ENCODE measurements at regions not wholly inside any gene's neighbourhood (a gene's known extent, or its start where the extent isn't known, plus 50 kb on each side); places are given as distances from the start of the nearest gene placed in this dataset.

GRCh38 chr2:60247471-60247870 lies 306.0 kb downstream of the BCL11A start:
- H3K4me3 ChIP-seq (ENCODE audit: low read length in 2 of 2), result no peak overlapping the region
- WGBS, 2 donors, result 95 to 98% methylated on average over 9 of the region's 9 CpGs
- intact Hi-C loops (cut with DNase I), result no loop called here
- DNase-seq (no peak), ATAC-seq (ENCODE audit: low FRiP score) (no peak)
- H3K27ac ChIP-seq (ENCODE audit: low read depth in 1 of 2, low read length in 2 of 2), result no peak overlapping the region
- H3K27me3 ChIP-seq (ENCODE audit: control insufficient read depth in 1 of 2, insufficient read depth in 2 of 2, low read length in 1 of 2), result no peaks in the 10 kb centered on the region
- no peaks in the 10 kb centered on the region for H3K9me3 ChIP-seq (ENCODE audit: control insufficient read depth, low read length)
- peaks cover 0 to under 1% of the 10 kb centered on the region in 2 donors for H3K4me1 ChIP-seq (ENCODE audit: control insufficient read depth in 1 of 2, insufficient read depth in 2 of 2, low read length in 2 of 2)
- no peaks in the 10 kb centered on the region for H3K36me3 ChIP-seq (ENCODE audit: control insufficient read depth in 1 of 2, insufficient read depth in 2 of 2, low read length in 1 of 2)

DNA sequence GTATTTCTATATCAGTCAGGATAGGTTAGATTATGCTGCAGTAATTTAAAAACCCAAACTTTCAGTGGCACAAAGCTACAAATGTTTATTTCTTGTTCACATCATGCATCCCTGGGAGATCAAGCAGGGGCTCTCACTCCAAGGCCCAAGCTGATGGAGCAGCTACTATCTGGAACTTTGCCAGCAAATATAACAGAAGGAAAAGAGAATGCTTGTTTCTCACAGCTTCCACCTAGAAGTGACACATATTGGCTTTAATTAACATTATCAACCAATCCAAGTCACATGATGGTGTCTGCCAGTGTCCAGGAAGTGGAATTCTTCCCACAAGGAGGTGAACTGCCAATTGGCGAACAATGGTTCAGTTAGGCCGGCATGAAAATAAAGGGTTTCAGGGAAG lies 306.9 kb downstream of the BCL11A start:
- Histone ChIP-seq H3K27me3 (ENCODE audit: control insufficient read depth in 1 of 2, insufficient read depth in 2 of 2, low read length in 1 of 2) (no peaks in the 10 kb centered on the region), H3K36me3 (ENCODE audit: control insufficient read depth in 1 of 2, insufficient read depth in 2 of 2, low read length in 1 of 2) (no peaks in the 10 kb centered on the region), H3K4me1 (ENCODE audit: control insufficient read depth in 1 of 2, insufficient read depth in 2 of 2, low read length in 2 of 2) (no peaks in the 10 kb centered on the region), H3K27ac (ENCODE audit: low read depth in 1 of 2, low read length in 2 of 2) (no peak overlapping the region), H3K4me3 (ENCODE audit: low read length in 2 of 2) (no peak overlapping the region), H3K9me3 (ENCODE audit: control insufficient read depth, low read length) (no peaks in the 10 kb centered on the region)
- 95 to 97% methylated on average over 2 of the region's 2 CpGs for WGBS, 2 donors
- intact Hi-C loops (cut with DNase I), result no loop called here
- DNase-seq (no peak), ATAC-seq (ENCODE audit: low FRiP score) (no peak)

- Histone ChIP-seq H3K4me3 (ENCODE audit: low read length in 2 of 2) (no peak overlapping the region), H3K27me3 (ENCODE audit: control insufficient read depth in 1 of 2, insufficient read depth in 2 of 2, low read length in 1 of 2) (no peaks in the 10 kb centered on the region), H3K36me3 (ENCODE audit: control insufficient read depth in 1 of 2, insufficient read depth in 2 of 2, low read length in 1 of 2) (no peaks in the 10 kb centered on the region), H3K4me1 (ENCODE audit: control insufficient read depth in 1 of 2, insufficient read depth in 2 of 2, low read length in 2 of 2) (no peaks in the 10 kb centered on the region), H3K27ac (ENCODE audit: low read depth in 1 of 2, low read length in 2 of 2) (no peak overlapping the region), H3K9me3 (ENCODE audit: control insufficient read depth, low read length) (peaks cover 2% of the 10 kb centered on the region)
- DNase-seq (no peak), ATAC-seq (ENCODE audit: low FRiP score) (no peak)
- 91 to 92% methylated on average over 6 of the region's 6 CpGs for WGBS, 2 donors
- intact Hi-C loops (cut with DNase I), result no loop called here
These were observed 319.0 kb downstream of the BCL11A start for GRCh38 chr2:60234274-60234986.

DNA sequence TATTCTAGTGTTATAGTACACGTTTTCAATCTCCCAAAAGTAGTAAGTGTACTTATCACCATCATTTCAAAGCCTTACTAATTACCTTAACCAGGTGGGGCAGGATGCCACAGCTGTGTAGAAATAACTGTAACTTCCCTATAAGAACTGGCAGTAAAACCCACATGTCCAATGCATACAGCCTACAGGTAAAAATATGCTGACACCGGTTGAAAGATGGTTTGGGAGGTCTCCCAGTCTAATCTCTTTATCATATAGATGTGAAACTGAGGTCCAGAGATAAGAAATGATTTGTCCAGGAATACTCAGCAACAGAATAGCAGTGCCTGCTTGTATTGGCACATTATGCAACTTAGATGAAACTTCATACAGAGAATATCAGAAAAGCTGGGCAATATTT lies 322.9 kb downstream of the BCL11A start:
- no peak for ATAC-seq (ENCODE audit: low FRiP score)

GRCh38 chr2:60230037-60230436 lies 323.4 kb downstream of the BCL11A start:
- Histone ChIP-seq H3K4me3 (ENCODE audit: low read length in 2 of 2) (no peak overlapping the region), H3K4me1 (ENCODE audit: control insufficient read depth in 1 of 2, insufficient read depth in 2 of 2, low read length in 2 of 2) (no peaks in the 10 kb centered on the region), H3K36me3 (ENCODE audit: control insufficient read depth in 1 of 2, insufficient read depth in 2 of 2, low read length in 1 of 2) (no peaks in the 10 kb centered on the region), H3K27ac (ENCODE audit: low read depth in 1 of 2, low read length in 2 of 2) (no peak overlapping the region), H3K9me3 (ENCODE audit: control insufficient read depth, low read length) (peaks cover 4% of the 10 kb centered on the region), H3K27me3 (ENCODE audit: control insufficient read depth in 1 of 2, insufficient read depth in 2 of 2, low read length in 1 of 2) (no peaks in the 10 kb centered on the region)
- WGBS, 2 donors, result 92 to 93% methylated on average over 6 of the region's 6 CpGs
- intact Hi-C loops (cut with DNase I), result no loop called here
- ATAC-seq (ENCODE audit: low FRiP score) (no peak), DNase-seq (no peak)

More for the DNA sequence above, 322.9 kb downstream of the BCL11A start:
- intact Hi-C loops (cut with DNase I), result no loop called here
- no peak overlapping the region for H3K4me3 ChIP-seq (ENCODE audit: low read length in 2 of 2)
- H3K4me1 ChIP-seq (ENCODE audit: control insufficient read depth in 1 of 2, insufficient read depth in 2 of 2, low read length in 2 of 2), result no peaks in the 10 kb centered on the region
- peaks cover 4% of the 10 kb centered on the region for H3K9me3 ChIP-seq (ENCODE audit: control insufficient read depth, low read length)
- no peaks in the 10 kb centered on the region for H3K36me3 ChIP-seq (ENCODE audit: control insufficient read depth in 1 of 2, insufficient read depth in 2 of 2, low read length in 1 of 2)
- H3K27ac ChIP-seq (ENCODE audit: low read depth in 1 of 2, low read length in 2 of 2), result no peak overlapping the region
- DNase-seq, result no peak
- no peaks in the 10 kb centered on the region for H3K27me3 ChIP-seq (ENCODE audit: control insufficient read depth in 1 of 2, insufficient read depth in 2 of 2, low read length in 1 of 2)
- 64 to 78% methylated on average over 2 of the region's 2 CpGs for WGBS, 2 donors

- no peaks in the 10 kb centered on the region for H3K27me3 ChIP-seq (ENCODE audit: control insufficient read depth in 1 of 2, insufficient read depth in 2 of 2, low read length in 1 of 2)
These were observed 326.5 kb downstream of the BCL11A start for GRCh38 chr2:60226943-60227342.

DNA sequence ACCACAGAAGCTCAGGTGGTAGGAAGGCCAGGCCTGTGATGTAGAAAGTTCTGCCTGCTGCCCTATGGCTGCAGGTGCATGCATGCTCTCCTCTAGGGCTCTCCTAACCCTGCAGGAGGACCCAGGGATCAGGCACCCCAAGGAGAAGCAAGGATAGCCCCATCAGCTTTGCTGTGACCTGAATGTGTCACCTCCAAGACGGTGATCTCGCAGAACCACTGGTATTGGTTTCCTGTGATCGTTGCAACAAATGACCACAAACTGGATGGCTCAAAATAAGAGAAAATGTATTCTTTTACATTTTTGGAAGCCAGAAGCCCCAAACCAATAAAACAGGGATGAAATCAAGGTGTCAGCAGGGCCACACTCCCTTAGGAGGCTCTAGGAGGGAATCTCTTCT lies 327.3 kb downstream of the BCL11A start:
- H3K4me3 ChIP-seq (ENCODE audit: low read length in 2 of 2), result no peak overlapping the region
- 96 to 100% methylated on average over 3 of the region's 3 CpGs for WGBS, 2 donors
- H3K27me3 ChIP-seq (ENCODE audit: control insufficient read depth in 1 of 2, insufficient read depth in 2 of 2, low read length in 1 of 2), result no peaks in the 10 kb centered on the region
- no peaks in the 10 kb centered on the region for H3K4me1 ChIP-seq (ENCODE audit: control insufficient read depth in 1 of 2, insufficient read depth in 2 of 2, low read length in 2 of 2)
- H3K36me3 ChIP-seq (ENCODE audit: control insufficient read depth in 1 of 2, insufficient read depth in 2 of 2, low read length in 1 of 2), result no peaks in the 10 kb centered on the region
- no peak for DNase-seq
- ATAC-seq (ENCODE audit: low FRiP score), result no peak
- H3K27ac ChIP-seq (ENCODE audit: low read depth in 1 of 2, low read length in 2 of 2), result no peak overlapping the region
- peaks cover 4% of the 10 kb centered on the region for H3K9me3 ChIP-seq (ENCODE audit: control insufficient read depth, low read length)
- intact Hi-C loops (cut with DNase I), result no loop called here

More at GRCh38 chr2:60226943-60227342, 326.5 kb downstream of the BCL11A start:
- ATAC-seq (ENCODE audit: low FRiP score), result no peak
- DNase-seq, result no peak
- 91 to 96% methylated on average over 3 of the region's 3 CpGs for WGBS, 2 donors
- Histone ChIP-seq H3K27ac (ENCODE audit: low read depth in 1 of 2, low read length in 2 of 2) (no peak overlapping the region), H3K4me3 (ENCODE audit: low read length in 2 of 2) (no peak overlapping the region), H3K36me3 (ENCODE audit: control insufficient read depth in 1 of 2, insufficient read depth in 2 of 2, low read length in 1 of 2) (no peaks in the 10 kb centered on the region), H3K9me3 (ENCODE audit: control insufficient read depth, low read length) (peaks cover 4% of the 10 kb centered on the region), H3K4me1 (ENCODE audit: control insufficient read depth in 1 of 2, insufficient read depth in 2 of 2, low read length in 2 of 2) (no peaks in the 10 kb centered on the region)
- intact Hi-C loops (cut with DNase I), result no loop called here

DNA sequence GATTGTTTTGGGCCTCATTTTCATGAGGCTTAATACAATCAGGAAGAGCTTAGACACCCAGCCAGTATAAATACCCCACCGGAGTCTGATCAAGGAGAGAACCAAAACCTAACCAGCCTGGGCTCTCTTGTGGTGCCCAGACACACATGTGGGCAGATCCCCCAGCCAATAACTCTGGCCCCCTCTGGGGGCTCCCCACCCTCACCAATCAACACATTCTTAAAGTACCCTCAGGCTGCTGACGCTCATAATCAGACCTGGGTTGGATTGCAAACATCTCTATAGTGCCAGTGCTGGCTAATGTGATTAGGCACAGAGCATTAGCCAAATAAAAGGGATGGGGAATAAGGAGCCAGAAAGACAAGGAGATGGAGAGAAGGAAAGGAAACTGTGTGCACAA lies 329.6 kb downstream of the BCL11A start:
- ATAC-seq (ENCODE audit: low FRiP score), result no peak
- no peak overlapping the region for H3K27ac ChIP-seq (ENCODE audit: low read depth in 1 of 2, low read length in 2 of 2)
- WGBS, 2 donors, result 3 to 13% methylated on average over 2 of the region's 2 CpGs

GRCh38 chr2:60221098-60221497 lies 332.4 kb downstream of the BCL11A start:
- intact Hi-C loops (cut with DNase I), result no loop called here
- Histone ChIP-seq H3K4me1 (ENCODE audit: control insufficient read depth in 1 of 2, insufficient read depth in 2 of 2, low read length in 2 of 2) (no peaks in the 10 kb centered on the region), H3K36me3 (ENCODE audit: control insufficient read depth in 1 of 2, insufficient read depth in 2 of 2, low read length in 1 of 2) (no peaks in the 10 kb centered on the region), H3K9me3 (ENCODE audit: control insufficient read depth, low read length) (no peaks in the 10 kb centered on the region), H3K4me3 (ENCODE audit: low read length in 2 of 2) (no peak overlapping the region), H3K27me3 (ENCODE audit: control insufficient read depth in 1 of 2, insufficient read depth in 2 of 2, low read length in 1 of 2) (no peaks in the 10 kb centered on the region), H3K27ac (ENCODE audit: low read depth in 1 of 2, low read length in 2 of 2) (no peak overlapping the region)
- ATAC-seq (ENCODE audit: low FRiP score) (no peak), DNase-seq (no peak)
- 95 to 97% methylated on average over 3 of the region's 3 CpGs for WGBS, 2 donors

More for the DNA sequence above, 329.6 kb downstream of the BCL11A start:
- no peak overlapping the region for H3K4me3 ChIP-seq (ENCODE audit: low read length in 2 of 2)
- no peaks in the 10 kb centered on the region for H3K36me3 ChIP-seq (ENCODE audit: control insufficient read depth in 1 of 2, insufficient read depth in 2 of 2, low read length in 1 of 2)
- H3K27me3 ChIP-seq (ENCODE audit: control insufficient read depth in 1 of 2, insufficient read depth in 2 of 2, low read length in 1 of 2), result no peaks in the 10 kb centered on the region
- no peaks in the 10 kb centered on the region for H3K9me3 ChIP-seq (ENCODE audit: control insufficient read depth, low read length)
- no peaks in the 10 kb centered on the region for H3K4me1 ChIP-seq (ENCODE audit: control insufficient read depth in 1 of 2, insufficient read depth in 2 of 2, low read length in 2 of 2)
- no peak for DNase-seq
- intact Hi-C loops (cut with DNase I), result no loop called here
